Neural crest cell (in vitro differentiated cells): ENCODE measurements at regions not wholly inside any gene's neighbourhood (a gene's known extent, or its start where the extent isn't known, plus 50 kb on each side); places are given as distances from the start of the nearest gene placed in this dataset.

Experiments
- DNase-seq: peaks from one replicate; pipeline ENCODE4 v3.0.0; 2021; ENCODE audit warnings: low read depth, mixed read lengths, low spot score
- H3K27ac Mint-ChIP-seq: one replicate; pipeline ENCODE4 v1.8.0; 2021; ENCODE audit warnings: mild to moderate bottlenecking, mixed read lengths; ENCODE audit not compliant: unreplicated experiment
- H3K27me3 Mint-ChIP-seq: 2 replicates; pipeline ENCODE4 v1.8.0; 2021; ENCODE audit warnings: low read depth, mild to moderate bottlenecking, mixed read lengths
- H3K36me3 Mint-ChIP-seq: 2 replicates; pipeline ENCODE4 v1.8.0; 2021; ENCODE audit warnings: low read depth, mild to moderate bottlenecking, mixed read lengths
- H3K4me1 Mint-ChIP-seq: 2 replicates; pipeline ENCODE4 v1.8.0; 2021; ENCODE audit warnings: mixed read lengths
- H3K4me3 Mint-ChIP-seq: one replicate; pipeline ENCODE4 v1.8.0; 2021; ENCODE audit warnings: mild to moderate bottlenecking, mixed read lengths
- H3K9me3 Mint-ChIP-seq: 2 replicates; pipeline ENCODE4 v1.8.0; 2021; ENCODE audit warnings: mixed read lengths
- CTCF ChIP-seq: fragments of 200-600 bp; sonication (generic); conservative IDR thresholded peaks from 2 replicates; pipeline ENCODE4 v1.5.0; 2021; ENCODE audit warnings: antibody characterized with exemption, mild to moderate bottlenecking

- Mint-ChIP-seq H3K4me1 (no peaks in the 10 kb centered on the region), H3K27ac (no peak overlapping the region), H3K27me3 (peaks cover 16% of the 10 kb centered on the region), H3K36me3 (no peaks in the 10 kb centered on the region), H3K9me3 (no peaks in the 10 kb centered on the region), H3K4me3 (no peak overlapping the region)
- no peak for TF ChIP-seq CTCF
- DNase-seq, result no peak
Observed at GRCh38 chr20:22700367-22700766, 116.0 kb upstream of the FOXA2 start.

- Mint-ChIP-seq H3K9me3 (peaks cover 3% of the 10 kb centered on the region), H3K4me3 (no peak overlapping the region), H3K4me1 (no peaks in the 10 kb centered on the region), H3K27me3 (peaks cover 17% of the 10 kb centered on the region), H3K27ac (no peak overlapping the region), H3K36me3 (no peaks in the 10 kb centered on the region)
- TF ChIP-seq CTCF, result no peak
- DNase-seq, result no peak
Observed at GRCh38 chr20:22701679-22702308, 117.4 kb upstream of the FOXA2 start.

- no peak overlapping the region for H3K27ac Mint-ChIP-seq
- no peaks in the 10 kb centered on the region for H3K36me3 Mint-ChIP-seq
- H3K4me3 Mint-ChIP-seq, result no peak overlapping the region
Observed at GRCh38 chr20:22703843-22704242, 119.5 kb upstream of the FOXA2 start.

GRCh38 chr20:22711971-22712755 is 127.8 kb upstream of the FOXA2 start:
- H3K36me3 Mint-ChIP-seq, result no peaks in the 10 kb centered on the region
- DNase-seq, result no peak
- no peak overlapping the region for H3K27ac Mint-ChIP-seq
- H3K4me3 Mint-ChIP-seq, result no peak overlapping the region
- peaks cover 3% of the 10 kb centered on the region for H3K9me3 Mint-ChIP-seq
- H3K27me3 Mint-ChIP-seq, result peaks cover 17% of the 10 kb centered on the region
- no peak for TF ChIP-seq CTCF
- no peaks in the 10 kb centered on the region for H3K4me1 Mint-ChIP-seq

More at GRCh38 chr20:22703843-22704242, 119.5 kb upstream of the FOXA2 start:
- no peak for TF ChIP-seq CTCF
- Mint-ChIP-seq H3K4me1 (no peaks in the 10 kb centered on the region), H3K9me3 (peaks cover 3% of the 10 kb centered on the region), H3K27me3 (peaks cover 22% of the 10 kb centered on the region)
- DNase-seq, result no peak

GRCh38 chr20:22716821-22717351 is 132.5 kb upstream of the FOXA2 start:
- no peaks in the 10 kb centered on the region for H3K36me3 Mint-ChIP-seq
- H3K9me3 Mint-ChIP-seq, result peaks cover 3% of the 10 kb centered on the region
- DNase-seq, result no peak
- peaks cover 16% of the 10 kb centered on the region for H3K27me3 Mint-ChIP-seq
- no peaks in the 10 kb centered on the region for H3K4me1 Mint-ChIP-seq
- no peak overlapping the region for H3K4me3 Mint-ChIP-seq
- no peak for TF ChIP-seq CTCF
- H3K27ac Mint-ChIP-seq, result no peak overlapping the region
